Pons (tissue), 1 donor: ENCODE measurements at regions not wholly inside any gene's neighbourhood (a gene's known extent, or its start where the extent isn't known, plus 50 kb on each side); places are given as distances from the start of the nearest gene placed in this dataset.

Experiments
- DNase-seq: peaks from one replicate; pipeline ENCODE4 v3.0.0-alpha.2; 2016; ENCODE audit warnings: low spot score

- no peak for DNase-seq
Observed at GRCh38 chr6:21997119-21998037, 299.5 kb downstream of the PRL start.

GRCh38 chr6:21998582-21998981, 298.3 kb downstream of the PRL start:
- no peak for DNase-seq

GRCh38 chr6:21999012-21999528, 297.8 kb downstream of the PRL start:
- peak; percentile 5 for DNase-seq

- DNase-seq, result no peak
Observed at GRCh38 chr6:21999741-22000140, 297.1 kb downstream of the PRL start.

- DNase-seq, result peak; percentile 11
Observed at GRCh38 chr6:22001396-22002027, 295.3 kb downstream of the PRL start.

- DNase-seq, result no peak
Observed at GRCh38 chr6:22003287-22003686, 293.5 kb downstream of the PRL start.

GRCh38 chr6:22006795-22007194, 290.0 kb downstream of the PRL start:
- DNase-seq, result no peak

GRCh38 chr6:22007469-22007868, 289.4 kb downstream of the PRL start:
- no peak for DNase-seq

- no peak for DNase-seq
Observed at GRCh38 chr6:22008248-22008836, 288.5 kb downstream of the PRL start.

- no peak for DNase-seq
Observed at GRCh38 chr6:22010102-22010501, 286.7 kb downstream of the PRL start.

GRCh38 chr6:22015216-22015615, 281.6 kb downstream of the PRL start:
- DNase-seq, result no peak

GRCh38 chr6:22015944-22016343, 280.9 kb downstream of the PRL start:
- no peak for DNase-seq

- DNase-seq, result no peak
Observed at GRCh38 chr6:22017272-22017671, 279.6 kb downstream of the PRL start.

GRCh38 chr6:22017766-22018165, 279.1 kb downstream of the PRL start:
- no peak for DNase-seq

- DNase-seq, result no peak
Observed at GRCh38 chr6:22019857-22020256, 277.0 kb downstream of the PRL start.

- DNase-seq, result no peak
Observed at GRCh38 chr6:22020299-22021003, 276.4 kb downstream of the PRL start.

- no peak for DNase-seq
Observed at GRCh38 chr6:22021966-22022365, 274.9 kb downstream of the PRL start.

- no peak for DNase-seq
Observed at GRCh38 chr6:22023937-22024336, 272.9 kb downstream of the PRL start.

- DNase-seq, result peak; percentile 12
Observed at GRCh38 chr6:22024973-22025467, 271.8 kb downstream of the PRL start.

GRCh38 chr6:22025468-22026163, 271.2 kb downstream of the PRL start:
- peak; percentile 76 for DNase-seq

- peak; percentile 11 for DNase-seq
Observed at GRCh38 chr6:22026164-22026678, 270.6 kb downstream of the PRL start.
